LoVo (cell line): ENCODE measurements at regions not wholly inside any gene's neighbourhood (a gene's known extent, or its start where the extent isn't known, plus 50 kb on each side); places are given as distances from the start of the nearest gene placed in this dataset.
"Not testable (repeated sequence)": the region's sequence is repeated elsewhere in the genome, so short reads cannot be mapped to it uniquely, and the experiment has no call there.

Experiments
- DNase-seq: peaks from one replicate; pipeline ENCODE4 v3.0.0-alpha.2; 2016; ENCODE audit warnings: low spot score

DNA sequence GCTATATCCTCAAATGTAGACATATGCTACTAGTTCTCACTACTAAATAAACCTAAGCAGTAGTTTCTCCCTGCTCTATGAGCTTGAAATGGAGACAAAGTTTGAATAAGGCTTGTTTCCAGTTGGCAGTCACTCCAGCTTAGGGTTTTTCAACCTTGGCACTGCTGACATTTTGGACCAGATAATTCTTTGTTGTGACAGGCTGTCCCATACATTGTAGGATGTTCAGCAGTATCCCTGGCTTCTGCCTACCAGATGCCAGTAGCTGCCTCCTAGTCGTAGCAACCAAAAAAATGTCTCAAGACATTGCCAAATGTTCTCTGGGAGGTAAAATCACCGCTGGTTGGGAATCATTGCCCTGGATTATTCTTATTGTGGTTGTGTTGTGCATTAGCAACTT lies 182.7 kb upstream of the PARD3B start:
- no peak for DNase-seq

DNA sequence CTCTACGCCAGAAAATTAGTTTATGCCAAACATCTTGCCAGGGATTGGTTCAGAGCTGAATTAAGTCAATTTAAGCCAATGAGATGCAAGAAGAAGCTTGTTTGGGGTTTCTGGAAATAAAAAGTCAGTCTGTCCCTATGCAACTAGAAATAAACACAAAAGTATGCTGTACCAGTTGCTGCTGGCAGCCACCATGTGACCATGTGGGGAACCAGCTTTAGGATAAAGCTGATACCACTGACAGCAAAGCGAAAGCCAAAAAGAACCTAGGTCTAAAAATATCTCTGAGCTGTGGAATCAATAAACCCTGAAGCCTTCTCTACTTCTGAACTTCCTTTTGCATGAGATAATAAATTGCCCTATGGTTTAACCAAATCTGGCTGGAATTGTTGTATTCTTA lies 181.8 kb upstream of the PARD3B start:
- DNase-seq = no peak

DNA sequence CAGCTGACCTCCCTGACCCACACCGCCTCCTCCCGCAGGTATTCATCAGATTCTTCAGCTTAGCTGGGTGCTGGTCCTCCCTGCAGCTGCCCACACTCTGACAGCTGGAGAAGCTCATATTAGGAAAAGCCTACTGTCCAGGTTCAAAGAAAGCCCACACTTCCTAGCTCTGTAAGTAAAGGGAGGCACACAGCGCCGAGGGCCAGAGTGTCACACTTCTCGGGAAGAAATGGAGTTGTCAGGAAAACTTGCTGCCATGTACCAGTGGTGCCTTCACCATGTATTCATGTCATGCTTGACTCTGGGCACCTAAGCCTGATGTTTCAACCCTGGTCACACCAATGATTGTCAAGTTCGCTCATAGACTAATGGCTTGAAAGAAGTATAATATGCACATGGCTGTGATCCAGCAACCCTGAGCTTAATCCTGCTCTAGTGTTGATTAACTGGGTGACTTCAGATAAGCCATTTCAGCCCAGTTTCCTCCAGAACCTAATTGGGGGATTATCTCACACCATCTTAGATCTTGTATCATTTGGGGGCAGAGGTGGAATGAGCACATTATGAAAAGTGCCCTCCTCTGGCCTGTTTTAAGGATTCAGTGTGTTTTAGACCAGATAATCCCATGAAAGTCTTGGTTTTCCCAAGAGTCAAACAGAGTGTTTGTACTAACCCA lies 180.3 kb upstream of the PARD3B start:
- no peak for DNase-seq

DNA sequence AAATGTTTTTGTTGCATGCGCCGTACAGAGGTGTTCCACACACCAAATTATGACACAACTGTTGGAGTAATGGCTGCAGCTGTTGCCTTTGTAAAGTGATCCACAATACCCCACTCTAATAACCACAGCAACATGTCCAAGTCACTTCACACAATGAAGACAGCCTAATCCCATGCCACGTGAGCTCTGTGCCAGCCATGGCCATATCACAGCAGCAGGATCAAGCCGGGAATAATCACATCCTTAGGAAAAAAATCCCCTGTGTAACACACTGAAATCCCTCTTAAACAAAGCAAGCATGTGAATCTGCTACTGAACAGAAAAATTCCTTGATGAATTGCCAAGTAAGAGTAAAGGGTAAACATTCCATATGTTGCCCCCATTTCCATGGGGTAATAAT lies 179.5 kb upstream of the PARD3B start:
- DNase-seq = no peak

DNA sequence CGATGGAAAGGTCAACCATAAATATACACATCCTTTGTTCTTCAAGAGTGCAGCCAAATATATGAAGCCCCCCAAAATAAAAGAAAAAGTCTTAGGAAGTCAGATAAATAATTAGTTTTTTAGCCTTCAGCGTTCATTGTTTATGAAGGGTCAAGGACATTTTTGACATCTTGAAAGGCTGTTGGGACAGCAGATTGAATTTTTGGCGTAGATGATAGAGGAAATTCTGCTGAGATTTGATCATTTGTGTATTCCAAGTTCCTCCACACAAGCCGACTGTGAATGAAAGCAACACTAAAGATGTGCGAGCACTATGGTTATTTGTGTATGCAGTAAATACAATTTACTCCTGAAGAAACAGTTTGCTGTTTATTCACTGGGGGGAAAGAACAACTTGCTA lies 177.8 kb upstream of the PARD3B start:
- no peak for DNase-seq

DNA sequence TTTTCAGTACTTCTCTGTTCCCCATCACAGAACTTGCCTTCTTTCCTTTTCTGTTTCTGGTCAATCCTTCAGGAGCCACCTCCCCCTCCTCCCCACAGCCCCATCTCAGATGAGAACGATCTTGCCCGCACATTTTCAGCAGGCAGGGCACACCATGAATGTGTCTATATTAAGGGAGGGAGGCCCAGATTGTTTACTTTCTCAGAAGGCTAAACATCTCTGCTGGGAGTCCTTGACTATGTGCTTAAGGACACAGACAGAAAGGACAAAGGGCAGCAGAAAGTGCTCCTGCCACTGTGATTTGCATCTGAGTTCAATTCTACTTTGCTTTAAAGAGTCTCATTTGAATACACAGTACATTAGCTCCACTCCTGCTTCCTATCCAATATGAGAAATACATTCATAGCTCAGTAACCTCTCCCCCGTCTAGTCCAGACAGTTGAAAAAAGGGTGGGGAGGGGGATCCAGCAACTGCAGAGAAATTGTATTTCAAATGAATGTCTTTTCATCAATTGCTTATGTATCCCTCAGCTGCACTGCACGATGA lies 175.0 kb upstream of the PARD3B start:
- no peak for DNase-seq

DNA sequence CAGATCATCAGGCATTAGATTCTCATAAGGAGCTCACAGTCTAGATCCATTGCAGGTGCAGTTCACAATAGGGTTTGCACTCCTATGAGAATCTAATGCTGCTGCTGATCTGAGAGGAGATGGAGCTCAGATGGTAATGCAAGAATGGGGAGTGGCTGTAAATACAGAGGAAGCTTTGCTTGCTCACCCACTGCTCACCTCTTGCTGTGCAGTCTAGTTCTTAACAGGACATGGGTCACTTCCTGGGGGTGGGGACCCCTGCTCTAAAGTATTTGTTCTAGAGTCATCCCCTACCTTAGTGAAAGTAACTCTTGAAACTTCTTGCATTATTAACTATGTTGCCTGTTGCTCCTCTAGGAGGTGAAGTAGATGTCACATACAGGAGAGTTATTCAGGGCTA lies 171.3 kb upstream of the PARD3B start:
- no peak for DNase-seq

DNA sequence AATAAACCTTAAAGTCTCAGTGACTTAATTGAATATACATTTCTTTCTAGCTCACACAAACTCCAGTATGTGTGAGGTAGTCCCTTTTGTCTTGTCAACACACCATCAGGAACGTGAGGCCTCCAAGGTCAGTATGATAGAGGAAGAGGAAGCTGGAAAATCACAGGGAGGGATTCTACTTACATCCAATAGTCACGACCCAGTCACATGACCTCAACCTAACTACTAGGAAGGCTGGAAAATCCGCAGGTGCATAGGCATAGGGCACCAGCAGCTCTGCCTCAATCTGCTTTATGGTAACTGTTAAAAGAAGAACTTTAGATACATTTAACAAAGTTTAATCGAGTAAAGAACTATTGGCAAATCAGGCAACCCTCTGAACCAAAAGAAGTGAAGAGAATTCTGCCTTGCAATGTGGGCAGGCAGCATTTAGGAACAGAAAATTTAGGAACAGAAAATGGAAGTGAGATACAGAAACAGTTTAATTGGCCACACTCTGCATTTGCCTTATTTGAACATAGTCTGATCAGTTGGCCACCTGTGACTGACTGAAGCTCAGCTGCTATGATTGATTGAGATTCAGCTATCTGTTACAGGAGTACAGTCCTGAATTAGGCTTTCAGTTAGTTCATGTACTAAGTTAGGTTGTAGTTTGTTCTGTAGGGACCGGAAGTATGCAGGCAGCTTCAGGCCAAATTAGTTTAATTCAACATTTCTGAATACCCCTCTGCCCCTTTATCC lies 165.0 kb upstream of the PARD3B start:
- no peak for DNase-seq

DNA sequence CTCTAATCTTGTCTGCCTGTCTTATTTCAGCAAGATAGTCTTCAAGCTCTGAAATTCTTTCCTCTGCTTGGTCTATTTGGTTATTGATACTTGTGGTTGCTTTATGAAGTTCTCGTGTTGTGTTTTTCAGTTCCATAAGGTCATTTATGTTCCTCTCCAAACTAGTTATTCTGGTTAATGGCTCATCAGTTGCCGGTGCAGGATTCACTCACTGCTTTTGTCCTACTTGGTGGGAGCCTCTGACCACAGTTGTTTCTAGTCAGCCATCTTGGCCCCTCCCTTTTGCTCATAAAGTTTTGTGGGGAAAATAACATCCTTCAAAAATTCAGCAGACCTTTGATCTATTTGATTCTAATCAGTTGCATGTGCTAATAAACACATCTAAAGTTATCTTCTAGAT lies 158.6 kb upstream of the PARD3B start:
- DNase-seq = no peak

DNA sequence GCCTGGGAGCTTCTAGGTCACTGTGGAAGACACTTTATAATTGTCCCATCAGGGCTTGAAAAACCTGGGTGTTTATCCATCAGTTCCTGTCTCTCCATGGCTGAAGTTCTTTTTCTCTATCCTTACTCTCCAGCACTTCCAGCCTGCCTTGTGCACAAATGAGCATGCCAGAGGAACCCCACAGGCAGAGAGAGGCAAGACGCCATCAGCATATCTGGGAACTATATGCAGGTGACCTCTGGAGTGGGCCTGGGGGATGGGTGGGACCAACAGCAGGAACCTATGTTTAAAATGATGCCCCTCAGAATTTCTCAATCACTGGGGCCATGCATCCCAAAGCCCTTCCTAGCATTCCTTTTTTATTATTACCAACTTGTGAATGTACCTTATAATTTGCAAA lies 156.2 kb upstream of the PARD3B start:
- DNase-seq = no peak

DNA sequence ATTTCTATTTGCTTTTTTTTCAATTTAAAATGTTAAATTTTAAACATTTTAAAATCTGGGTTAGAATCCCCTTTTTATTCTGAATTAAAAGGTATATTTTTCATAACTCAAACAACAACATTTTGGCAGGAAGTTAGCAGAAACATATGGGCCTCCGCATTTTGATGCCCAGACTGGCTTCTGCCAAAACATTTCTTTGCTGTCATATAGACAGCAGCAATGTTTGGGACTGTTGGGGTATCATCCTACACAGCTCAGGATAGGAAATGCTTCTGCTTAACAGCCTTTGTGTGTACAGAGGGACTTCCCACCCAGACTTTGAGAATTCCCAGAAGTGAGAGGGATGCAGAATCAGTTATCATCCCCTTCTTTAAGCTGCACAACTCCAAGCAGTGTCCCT lies 155.4 kb upstream of the PARD3B start:
- no peak for DNase-seq

DNA sequence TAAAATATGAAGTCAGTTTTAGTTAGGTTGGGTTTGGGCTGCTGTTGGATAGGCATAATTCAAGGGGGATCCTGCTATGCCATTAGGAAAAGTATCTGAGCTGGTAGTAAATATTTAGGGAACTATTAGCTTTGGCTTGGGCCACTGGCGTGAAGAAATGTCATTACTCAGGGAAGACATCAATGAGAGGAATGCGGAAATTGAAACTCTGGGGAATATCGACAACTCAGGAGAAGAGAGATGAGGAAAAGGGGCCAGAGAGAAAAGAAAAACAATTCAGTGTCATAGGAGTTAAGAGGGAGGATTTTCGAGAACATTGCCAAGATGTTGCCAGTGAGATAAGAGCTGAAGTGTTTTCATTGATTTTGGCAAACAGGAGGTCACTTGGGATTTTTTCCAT lies 149.7 kb upstream of the PARD3B start:
- no peak for DNase-seq

DNA sequence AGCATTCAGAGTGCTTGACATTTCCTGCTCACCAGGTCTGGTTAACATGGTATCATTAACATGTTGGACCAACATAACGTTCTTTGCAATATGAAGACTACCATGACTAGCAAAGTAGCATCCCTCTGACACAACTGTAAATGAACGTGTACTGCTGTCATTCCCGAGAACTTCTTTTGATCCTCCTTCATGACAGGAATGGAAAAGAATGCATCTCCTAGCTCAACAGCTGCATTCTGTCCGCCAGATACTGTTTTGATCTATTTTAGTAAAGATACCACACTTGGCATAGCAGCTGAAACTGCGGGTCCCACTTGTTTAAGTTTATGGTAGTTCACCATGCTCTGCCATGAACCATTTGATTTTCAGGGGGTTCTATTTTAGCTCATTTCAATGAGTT lies 144.2 kb upstream of the PARD3B start:
- DNase-seq = no peak

DNA sequence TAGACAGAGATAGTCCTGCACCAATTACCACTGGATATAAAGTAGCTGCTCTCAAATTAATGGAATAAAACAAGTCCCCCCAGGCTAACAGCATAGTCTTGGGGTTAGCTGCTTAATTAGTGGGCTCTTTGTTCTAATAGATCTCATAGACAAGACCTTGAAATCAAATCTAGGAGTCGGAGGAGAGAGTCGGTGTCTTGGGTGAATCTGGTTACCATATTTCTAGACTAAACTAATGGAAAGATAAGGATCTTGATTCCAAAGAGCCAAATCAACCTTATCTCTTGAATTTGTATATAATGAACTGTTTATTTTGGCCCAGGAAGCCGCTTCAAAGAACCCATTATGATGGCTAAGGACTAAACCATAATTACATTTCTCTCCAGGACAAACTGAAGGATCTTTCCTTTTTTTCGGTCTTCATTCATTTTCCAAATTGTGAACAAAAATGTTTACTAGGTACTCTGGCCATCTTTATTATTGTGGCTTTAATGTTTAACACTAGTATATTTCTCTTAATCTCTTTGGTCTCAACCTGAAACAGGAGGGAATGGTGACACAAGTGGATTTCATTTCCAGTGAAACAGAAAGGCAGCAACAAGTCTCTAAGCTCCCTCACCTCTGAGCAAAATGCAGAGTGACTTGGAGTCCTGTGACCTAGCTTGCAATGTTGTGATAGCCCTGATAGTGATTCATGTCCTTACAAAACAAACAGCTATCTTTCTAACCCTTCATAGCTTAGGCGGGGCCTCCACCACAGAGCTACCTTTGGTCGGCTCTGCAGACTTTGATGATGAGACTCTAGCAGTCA lies 137.9 kb upstream of the PARD3B start:
- DNase-seq = peak; percentile 57

DNA sequence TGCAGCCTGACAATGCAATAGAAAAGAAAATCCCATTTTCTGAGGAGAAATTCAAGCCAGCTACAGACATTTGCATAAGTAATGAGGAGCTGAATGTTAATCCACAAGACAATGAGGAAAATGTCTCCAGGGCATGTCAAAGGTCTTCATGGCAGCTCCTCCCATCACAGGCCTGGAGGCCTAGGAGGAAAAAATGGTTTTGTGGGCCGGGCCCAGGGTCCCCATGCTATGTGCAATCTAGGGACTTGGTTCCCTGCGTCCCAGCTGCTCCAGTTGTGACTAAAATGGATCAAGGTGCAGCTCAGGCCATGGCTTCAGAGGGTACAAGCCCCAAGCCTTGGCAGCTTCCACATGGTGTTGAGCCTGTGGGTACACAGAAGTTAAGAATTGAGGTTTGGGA lies 132.5 kb upstream of the PARD3B start:
- not testable (repeated sequence) for DNase-seq

DNA sequence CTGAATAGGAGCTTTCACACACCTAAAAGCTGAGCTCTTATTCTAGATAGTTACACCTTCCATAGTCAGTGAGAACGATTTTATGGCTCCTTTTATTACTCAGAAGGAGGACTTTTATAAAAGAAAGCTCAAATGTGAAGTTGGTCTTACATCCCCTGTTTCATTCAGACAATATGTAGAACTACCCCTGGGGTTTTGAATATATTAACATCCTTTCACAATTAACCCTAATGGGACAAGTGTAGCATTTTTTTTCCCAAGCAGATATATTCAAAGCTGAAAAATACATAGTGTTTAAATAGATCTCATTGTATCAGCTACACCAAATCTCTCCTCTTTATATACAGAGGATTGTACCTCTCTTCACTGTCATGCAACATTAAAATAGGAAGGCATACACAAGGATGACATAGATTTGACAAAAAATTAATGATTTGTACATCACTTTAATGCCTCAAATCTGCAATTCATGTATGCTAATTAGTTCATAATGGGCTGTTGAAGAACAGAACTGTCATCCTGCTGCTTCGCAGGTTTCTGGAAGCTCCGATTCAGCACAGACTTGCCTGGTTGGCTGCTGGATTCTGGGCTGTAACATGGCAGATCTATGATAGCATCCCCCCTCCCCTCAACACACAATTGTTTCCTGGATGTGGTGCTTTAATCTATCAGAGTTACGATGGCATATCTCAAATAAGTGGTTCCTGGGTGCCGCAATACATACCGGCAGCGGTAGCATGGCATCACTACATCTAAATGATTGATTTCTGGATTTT lies 129.7 kb upstream of the PARD3B start:
- no peak for DNase-seq

DNA sequence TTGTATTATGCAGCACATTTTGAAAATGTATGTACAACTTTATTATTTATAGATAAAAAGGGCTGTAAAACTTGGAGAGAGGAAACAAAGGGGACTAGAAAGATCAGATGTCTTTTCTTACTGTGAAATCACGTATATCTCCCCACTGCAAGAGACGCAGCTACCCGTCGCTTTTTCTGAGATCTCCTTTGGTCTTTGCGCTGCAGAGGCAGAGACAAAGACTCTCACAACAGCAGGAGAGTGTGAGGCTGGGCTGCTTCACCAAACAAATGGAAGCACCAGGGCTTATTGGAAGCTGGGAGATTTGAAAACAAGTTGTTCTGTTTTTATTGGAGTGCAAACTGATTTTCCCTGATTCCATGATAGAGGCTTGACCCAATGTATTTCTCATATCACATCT lies 129.0 kb upstream of the PARD3B start:
- DNase-seq = no peak

DNA sequence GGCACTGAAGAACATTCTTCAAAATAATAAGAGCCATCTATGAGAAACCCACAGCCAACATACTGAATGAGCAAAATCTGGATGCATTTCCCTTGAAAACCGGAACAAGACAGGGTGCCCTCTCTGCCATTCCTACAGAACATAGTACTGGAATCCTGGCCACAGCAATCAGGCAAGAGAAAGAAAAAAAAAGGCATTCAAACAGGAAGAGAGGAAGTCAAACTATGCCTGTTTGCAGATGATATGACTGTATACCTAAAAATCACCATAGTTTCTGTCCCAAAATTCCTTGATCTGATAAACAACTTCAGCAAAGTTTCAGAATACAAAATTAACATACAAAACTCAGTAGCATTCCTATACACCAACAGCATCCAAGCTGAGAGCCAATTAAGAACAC lies 119.5 kb upstream of the PARD3B start:
- DNase-seq = no peak

DNA sequence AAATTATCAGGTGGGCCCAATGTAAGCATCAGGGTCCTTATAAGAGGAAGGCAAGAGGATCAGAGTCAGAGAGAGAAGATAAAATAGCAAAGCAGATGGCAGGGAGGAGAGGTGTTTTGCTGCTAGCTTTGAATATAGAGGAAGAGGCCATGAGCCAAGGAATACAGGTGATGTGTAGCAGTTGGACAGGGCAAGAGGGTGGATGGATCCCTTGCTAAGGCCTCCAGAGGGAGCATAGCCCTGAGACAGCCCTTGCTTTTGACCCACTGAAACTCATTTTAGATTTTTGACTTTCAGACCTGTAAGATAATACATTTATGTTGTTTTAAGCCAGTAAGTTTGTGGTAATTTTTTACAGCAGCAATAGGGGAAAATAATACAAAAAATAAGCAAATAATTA lies 116.6 kb upstream of the PARD3B start:
- DNase-seq = no peak

DNA sequence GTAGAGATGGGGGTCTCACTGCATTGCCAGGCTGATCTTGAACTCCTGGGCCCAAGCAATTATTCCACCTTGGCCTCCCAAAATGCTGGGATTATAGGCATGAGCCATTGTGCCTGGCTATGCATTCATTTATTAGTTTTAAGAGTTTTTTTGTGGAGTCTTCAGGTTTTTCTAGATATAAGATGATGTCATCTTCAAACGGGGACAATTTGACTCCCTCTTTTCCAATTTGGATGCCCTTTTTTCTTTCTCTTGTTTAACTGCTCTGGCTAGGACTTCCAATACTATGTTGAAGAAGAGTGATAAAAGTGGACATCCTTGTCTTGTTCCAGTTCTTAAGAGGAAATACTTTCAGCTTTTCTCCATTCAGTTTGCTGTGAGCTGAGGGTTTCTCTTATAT lies 113.7 kb upstream of the PARD3B start:
- DNase-seq = no peak

DNA sequence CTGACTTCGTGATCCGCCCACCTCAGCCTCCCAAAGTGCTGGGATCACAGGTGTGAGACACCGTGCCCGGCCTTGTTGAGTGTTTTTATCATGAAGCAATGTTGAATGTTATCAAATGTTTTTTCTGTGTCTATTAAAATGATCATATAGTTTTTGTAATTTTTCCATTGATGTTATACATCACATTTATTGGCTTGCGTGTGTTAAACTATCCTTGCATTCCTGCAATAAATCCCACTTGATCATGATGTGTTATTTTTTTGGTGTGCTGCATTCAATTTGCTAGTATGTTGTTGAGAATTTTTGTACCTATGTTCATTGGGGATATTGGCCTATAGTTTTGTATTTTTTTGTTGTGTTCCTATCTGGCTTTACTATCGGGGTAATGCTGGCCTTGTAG lies 113.1 kb upstream of the PARD3B start:
- DNase-seq = no peak
